GM12878 (cell line): ENCODE measurements at regions not wholly inside any gene's neighbourhood (a gene's known extent, or its start where the extent isn't known, plus 50 kb on each side); places are given as distances from the start of the nearest gene placed in this dataset.

Experiments
- ATAC-seq: fragments of 200-7000 bp; cut with Tn5 transposase; 3 replicates; pipeline ENCODE4 v1.9.1; 2020; ENCODE audit warnings: mild to moderate bottlenecking, moderate library complexity
- BruUV-seq: library from RNA; stranded (reverse); fragments of 400-500 nt; replicated peaks from 2 replicates; lab custom pipeline; 2021; lab: Mats Ljungman, UMichigan
- CTCF ChIA-PET: fragments of 300-600 bp; sonication (Branson Sonifier 250); formaldehyde crosslinking; extraction: SDS; loops from one replicate; lab custom pipeline; 2021; ENCODE audit warnings: inconsistent platforms; lab: Yijun Ruan, JAX
- POLR2A ChIA-PET: fragments of 350-600 bp; formaldehyde crosslinking; extraction: SDS; loops from one replicate; lab custom pipeline; 2021; ENCODE audit warnings: inconsistent platforms; lab: Charles Lee
- RAD21 ChIA-PET: fragments of 300-600 bp; sonication (Branson Sonifier 250); formaldehyde crosslinking; loops from one replicate; lab custom pipeline; 2023; ENCODE audit warnings: antibody characterized with exemption; ENCODE audit not compliant: unreplicated experiment; lab: Charles Lee
- SMC1A ChIA-PET: fragments of 300-600 bp; sonication (Branson Sonifier 250); formaldehyde crosslinking; loops from one replicate; lab custom pipeline; 2023; ENCODE audit not compliant: unreplicated experiment, uncharacterized antibody; lab: Charles Lee
- DNase-seq: peaks from one replicate; pipeline ENCODE4 v3.0.0-alpha.2; 2011; ENCODE audit warnings: low read depth, low spot score
- FAIRE-seq: peaks from 3 replicates; lab custom pipeline; 2011; peaks lifted over from hg19 to GRCh38; lab: Jason Lieb, UNC
- H2AFZ ChIP-seq: 2 replicates; pipeline ENCODE4 v1.6.0; 2011; ENCODE audit warnings: low read depth, low read length, control low read depth; ENCODE audit not compliant: control insufficient read depth
- H3K27ac ChIP-seq: 2 replicates; pipeline ENCODE4 v1.5.1; 2011; ENCODE audit warnings: control low read depth; ENCODE audit not compliant: control insufficient read depth, insufficient read depth
- H3K27me3 ChIP-seq, 2 experiments: replicated peaks in 1 of 2; 2 replicates each; pipeline versions ENCODE4 v1.6.0 to v1.6.1; 2011; ENCODE audit warnings: low read length in 1 of 2; ENCODE audit not compliant: control insufficient read depth in 2 of 2, insufficient read depth in 2 of 2
- H3K36me3 ChIP-seq, 2 experiments: 2 replicates each; pipeline ENCODE4 v1.5.1; 2011; ENCODE audit warnings: low read length in 1 of 2; ENCODE audit not compliant: control insufficient read depth in 2 of 2, insufficient read depth in 2 of 2
- H3K4me1 ChIP-seq: 2 replicates; pipeline ENCODE4 v1.6.1; 2011; ENCODE audit warnings: mild to moderate bottlenecking, low read length, moderate library complexity, mixed read lengths; ENCODE audit not compliant: control insufficient read depth, insufficient read depth
- H3K4me2 ChIP-seq: 2 replicates; pipeline ENCODE4 v1.6.0; 2011; ENCODE audit warnings: control low read depth; ENCODE audit not compliant: control insufficient read depth, insufficient read depth
- H3K4me3 ChIP-seq: fragments of 200-600 bp; sonication (generic); 2 replicates; pipeline ENCODE4 v1.5.1; 2016
- H3K79me2 ChIP-seq: 2 replicates; pipeline ENCODE4 v1.6.0; 2011; ENCODE audit warnings: low read length; ENCODE audit not compliant: control insufficient read depth, insufficient read depth
- H3K9ac ChIP-seq: 2 replicates; pipeline ENCODE4 v1.8.0; 2011; ENCODE audit warnings: low read length, control low read depth, mixed read lengths; ENCODE audit not compliant: control insufficient read depth, insufficient read depth
- H3K9me3 ChIP-seq: replicated peaks from 3 replicates; pipeline ENCODE4 v1.5.1; 2011; ENCODE audit warnings: mild to moderate bottlenecking, low read length; ENCODE audit not compliant: control insufficient read depth, insufficient read depth
- H4K20me1 ChIP-seq: 2 replicates; pipeline ENCODE4 v1.6.0; 2011; ENCODE audit not compliant: control insufficient read depth, insufficient read depth
- CTCF ChIP-seq, 3 experiments: IDR thresholded peaks in 2 of 3; conservative IDR thresholded peaks in 1 of 3; 2 replicates each; pipeline ENCODE4 v1.5.1; 2011; ENCODE audit warnings: low read depth in 3 of 3, low read length in 3 of 3, mild to moderate bottlenecking in 3 of 3, control low read depth in 2 of 3, moderate library complexity in 2 of 3, inconsistent platforms in 1 of 3, mixed read lengths in 1 of 3; ENCODE audit not compliant: control insufficient read depth in 2 of 3, insufficient read depth in 1 of 3; ENCODE audit errors: extremely low read depth in 1 of 3
- MAX ChIP-seq: IDR thresholded peaks from 2 replicates; pipeline ENCODE4 v1.6.1; 2012; ENCODE audit warnings: low read depth, low read length, improper control_type of control experiment
- NRF1 ChIP-seq: conservative IDR thresholded peaks from 2 replicates; pipeline ENCODE4 v1.6.1; 2011; ENCODE audit warnings: mild to moderate bottlenecking, low read depth, low read length, improper control_type of control experiment
- WGBS: methylation state at CpG from one replicate; pipeline ENCODE4 v1.1.6; 2016; ENCODE audit warnings: low lambda C conversion rate; ENCODE audit not compliant: insufficient replicate concordance, insufficient coverage; ENCODE audit errors: missing lambda C conversion rate; 5-methylcytosine and 5-hydroxymethylcytosine counted together
- in situ Hi-C: fragments of 300-500 bp; cut with MboI; formaldehyde crosslinking; loops from 9 replicates; pipeline ENCODE4 v1.14.3; 2018; ENCODE audit warnings: mixed read lengths
- intact Hi-C: fragments of 100-400 bp; cut with micrococcal nuclease; formaldehyde crosslinking; loops from one replicate; pipeline ENCODE4 v1.14.2; 2022; ENCODE audit not compliant: unreplicated experiment

- no peaks in the 10 kb centered on the region for H3K4me1 ChIP-seq
- no TSS peak for BruUV-seq
- ChIA-PET CTCF (interaction anchor here (0.7 kb wide), 1 partner anchor 12 kb away, joined by 3 read pairs; no protein-coding TSS in a partner anchor), RAD21 (no interaction called here), SMC1A (no interaction called here), POLR2A (no interaction called here)
- no peaks in the 10 kb centered on the region for H3K36me3 ChIP-seq
- intact Hi-C loops, result no loop called here
- H3K9me3 ChIP-seq, result no peaks in the 10 kb centered on the region; the same call in 2 of the 3 replicates
- H3K79me2 ChIP-seq, result no peaks in the 10 kb centered on the region
- FAIRE-seq (no peak), ATAC-seq (no peak), DNase-seq (no peak)
- H2AFZ ChIP-seq, result no peak overlapping the region
- in situ Hi-C loops, result no loop called here
- no peak overlapping the region for H3K9ac ChIP-seq
- no peaks in the 10 kb centered on the region for H4K20me1 ChIP-seq
- no peak for TF ChIP-seq NRF1
- no peaks in the 10 kb centered on the region for H3K27me3 ChIP-seq
- H3K27ac ChIP-seq, result no peak overlapping the region
- no peak overlapping the region for H3K4me2 ChIP-seq
- no peak overlapping the region for H3K4me3 ChIP-seq
- WGBS, result 12% methylated on average over 3 of the region's 3 CpGs
Measured at GRCh38 chr6:153816366-153816765, 222.7 kb upstream of the OPRM1 start.

GRCh38 chr6:153814136-153814535, 224.9 kb upstream of the OPRM1 start:
- BruUV-seq, result no TSS peak
- Histone ChIP-seq H3K4me1 (no peaks in the 10 kb centered on the region), H3K4me2 (no peak overlapping the region)
- RAD21 ChIA-PET, result no interaction called here
- ATAC-seq, result peak; percentile 59
- peak in 2 of 3 experiments; percentile 25 to 43; a peak in 3 of 6 replicates for TF ChIP-seq CTCF (IDR thresholded peaks at IDR 0.05 in 2 of 3, conservative IDR thresholded peaks at IDR 0.05 in 1 of 3; ENCODE audit: control insufficient read depth in 2 of 3, extremely low read depth in 1 of 3, insufficient read depth in 1 of 3, low read depth in 3 of 3, low read length in 3 of 3)
- no peak for TF ChIP-seq MAX
- TF ChIP-seq, all 136 proteins: peak for 1
- no peak overlapping the region for H3K9ac ChIP-seq
- no peak for FAIRE-seq
- SMC1A ChIA-PET, result interaction anchor here (2.4 kb wide), 1 partner anchor 13 kb away, joined by 5 read pairs; no protein-coding TSS in a partner anchor
- H2AFZ ChIP-seq, result no peak overlapping the region
- no peaks in the 10 kb centered on the region for H3K27me3 ChIP-seq
- no peak for DNase-seq
- no peaks in the 10 kb centered on the region for H4K20me1 ChIP-seq
- H3K9me3 ChIP-seq, result no peaks in the 10 kb centered on the region; the same call in 2 of the 3 replicates
- CTCF ChIA-PET, result interaction anchor here (1.1 kb wide), 1 partner anchor 70 kb away, joined by 5 read pairs; no protein-coding TSS in a partner anchor
- H3K4me3 ChIP-seq, result no peak overlapping the region
- intact Hi-C loops (no loop called here), in situ Hi-C loops (no loop called here)
- no peaks in the 10 kb centered on the region for H3K79me2 ChIP-seq
- POLR2A ChIA-PET, result no interaction called here
- 0% methylated on average over 1 of the region's 1 CpG for WGBS
- no peak overlapping the region for H3K27ac ChIP-seq
- no peaks in the 10 kb centered on the region for H3K36me3 ChIP-seq
